ENCODE measurements at regions not wholly inside any gene's neighbourhood (a gene's known extent, or its start where the extent isn't known, plus 50 kb on each side); places are given as distances from the start of the nearest gene placed in this dataset.

DNA sequence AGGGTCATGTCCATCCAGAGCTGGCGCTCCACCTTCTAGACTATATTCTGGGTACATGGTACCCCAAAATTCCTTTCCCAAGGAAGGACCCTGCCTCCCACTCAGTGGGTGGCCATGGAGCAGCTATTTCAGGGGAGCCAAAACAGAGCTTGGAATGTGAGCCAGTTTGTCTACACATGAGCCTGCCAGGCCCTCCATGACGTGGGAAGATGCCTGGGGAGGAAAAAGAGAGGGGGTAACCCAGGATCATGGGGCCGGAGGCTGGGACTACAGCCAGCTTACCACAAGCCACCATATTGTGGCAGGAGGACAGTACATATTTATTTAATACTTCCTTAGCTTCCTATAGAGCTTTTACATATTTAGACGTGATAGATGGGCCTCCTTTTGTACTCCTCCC is 414.7 kb upstream of the TNP1 start:
- TF ChIP-seq, protein P1, sequence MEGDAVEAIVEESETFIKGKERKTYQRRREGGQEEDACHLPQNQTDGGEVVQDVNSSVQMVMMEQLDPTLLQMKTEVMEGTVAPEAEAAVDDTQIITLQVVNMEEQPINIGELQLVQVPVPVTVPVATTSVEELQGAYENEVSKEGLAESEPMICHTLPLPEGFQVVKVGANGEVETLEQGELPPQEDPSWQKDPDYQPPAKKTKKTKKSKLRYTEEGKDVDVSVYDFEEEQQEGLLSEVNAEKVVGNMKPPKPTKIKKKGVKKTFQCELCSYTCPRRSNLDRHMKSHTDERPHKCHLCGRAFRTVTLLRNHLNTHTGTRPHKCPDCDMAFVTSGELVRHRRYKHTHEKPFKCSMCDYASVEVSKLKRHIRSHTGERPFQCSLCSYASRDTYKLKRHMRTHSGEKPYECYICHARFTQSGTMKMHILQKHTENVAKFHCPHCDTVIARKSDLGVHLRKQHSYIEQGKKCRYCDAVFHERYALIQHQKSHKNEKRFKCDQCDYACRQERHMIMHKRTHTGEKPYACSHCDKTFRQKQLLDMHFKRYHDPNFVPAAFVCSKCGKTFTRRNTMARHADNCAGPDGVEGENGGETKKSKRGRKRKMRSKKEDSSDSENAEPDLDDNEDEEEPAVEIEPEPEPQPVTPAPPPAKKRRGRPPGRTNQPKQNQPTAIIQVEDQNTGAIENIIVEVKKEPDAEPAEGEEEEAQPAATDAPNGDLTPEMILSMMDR (IDR thresholded peaks at IDR 0.05; ENCODE audit: borderline replicate concordance, extremely low read depth, low read length, poor library complexity, severe bottlenecking), result no peak
- no peak for TF ChIP-seq EZH2 (IDR thresholded peaks at IDR 0.05; ENCODE audit: borderline replicate concordance, low read depth, low read length, severe bottlenecking)
